ENCODE measurements at regions not wholly inside any gene's neighbourhood (a gene's known extent, or its start where the extent isn't known, plus 50 kb on each side); places are given as distances from the start of the nearest gene placed in this dataset.
"Not testable (repeated sequence)": the region's sequence is repeated elsewhere in the genome, so short reads cannot be mapped to it uniquely, and the experiment has no call there.

- no peak for DNase-seq
Observed at GRCh38 chr7:54153462-54153861, 388.7 kb upstream of the VSTM2A start.

DNA sequence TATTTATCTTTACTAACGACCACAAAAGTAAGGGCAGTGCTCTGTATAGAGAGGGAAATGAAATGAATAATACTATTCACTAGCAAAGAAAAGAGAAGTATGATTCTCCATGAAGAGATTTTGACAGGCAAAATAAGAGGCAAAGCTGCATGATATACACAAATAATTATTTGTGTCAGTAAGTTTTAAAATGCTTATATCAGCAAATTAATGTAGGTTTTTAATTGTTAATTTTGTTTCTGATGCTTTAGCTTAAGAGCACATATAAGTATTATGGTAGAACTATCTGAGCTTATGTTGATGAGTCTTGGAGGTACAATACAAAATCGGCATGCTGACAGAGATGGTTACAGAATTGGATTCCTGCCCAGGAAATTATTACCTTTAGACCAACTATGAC, 383.1 kb upstream of the VSTM2A start:
- DNase-seq, result no peak

- DNase-seq, result no peak
Observed at GRCh38 chr7:54161621-54162020, 380.6 kb upstream of the VSTM2A start.

DNA sequence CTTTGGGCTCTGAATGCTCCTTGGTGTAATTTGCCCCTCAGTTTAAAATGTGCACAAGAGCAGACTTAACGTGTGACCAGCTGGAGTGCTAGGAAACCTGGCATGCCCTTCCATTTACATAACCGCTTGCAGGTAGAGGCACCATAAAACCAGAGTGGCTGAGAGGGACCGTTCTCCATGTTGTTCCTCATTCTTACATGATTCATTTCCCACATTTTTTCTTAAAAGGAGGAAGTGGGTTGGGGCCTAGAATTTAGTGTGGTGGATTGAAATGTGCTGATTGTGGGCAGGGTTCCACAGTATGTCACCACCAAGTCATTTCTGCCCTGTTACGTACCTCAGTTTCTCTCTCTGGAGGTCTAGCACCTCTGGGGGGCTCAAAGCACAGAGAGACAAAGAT, 375.8 kb upstream of the VSTM2A start:
- no peak for DNase-seq

GRCh38 chr7:54179321-54180029, 362.7 kb upstream of the VSTM2A start:
- DNase-seq, result no peak

DNA sequence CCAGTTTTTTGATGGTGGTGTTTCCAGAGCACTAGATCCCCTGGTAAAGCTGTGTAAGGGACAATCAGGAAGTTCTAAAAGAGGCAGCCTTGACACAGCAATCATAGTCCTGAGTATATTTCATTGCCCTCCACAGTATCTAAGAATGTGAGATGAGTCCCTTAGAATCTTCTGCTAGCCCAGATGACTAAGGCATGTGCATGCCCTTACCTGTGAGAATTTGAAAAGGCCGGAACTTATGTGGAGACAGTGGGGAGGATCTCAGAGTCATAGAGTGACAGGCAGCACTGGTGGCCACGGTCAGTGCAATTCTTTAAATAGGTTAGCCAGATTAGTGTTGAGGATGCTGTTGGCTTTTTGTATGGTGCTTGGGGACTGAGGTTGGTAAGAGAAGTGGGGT, 361.4 kb upstream of the VSTM2A start:
- DNase-seq, result no peak

DNA sequence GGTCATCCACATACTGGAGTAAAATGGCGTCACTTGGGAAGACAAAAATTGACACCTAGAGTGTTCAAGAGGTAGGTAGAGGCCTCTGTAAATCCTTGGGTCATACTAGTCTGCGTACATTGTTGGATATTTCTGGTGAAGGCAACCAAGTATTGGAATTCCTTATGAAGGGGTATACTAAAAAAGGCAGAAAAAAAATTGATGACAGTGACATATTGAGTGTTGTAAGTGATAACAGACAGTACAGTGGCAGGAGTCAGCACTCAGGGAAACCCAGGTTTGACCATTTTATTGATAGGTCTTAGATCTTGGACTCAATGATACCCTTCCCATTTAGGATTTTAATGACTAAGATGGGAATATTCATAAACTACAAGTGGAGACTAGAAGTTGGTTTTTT, 359.1 kb upstream of the VSTM2A start:
- no peak for DNase-seq

GRCh38 chr7:54186336-54186735, 355.8 kb upstream of the VSTM2A start:
- no peak for DNase-seq

DNA sequence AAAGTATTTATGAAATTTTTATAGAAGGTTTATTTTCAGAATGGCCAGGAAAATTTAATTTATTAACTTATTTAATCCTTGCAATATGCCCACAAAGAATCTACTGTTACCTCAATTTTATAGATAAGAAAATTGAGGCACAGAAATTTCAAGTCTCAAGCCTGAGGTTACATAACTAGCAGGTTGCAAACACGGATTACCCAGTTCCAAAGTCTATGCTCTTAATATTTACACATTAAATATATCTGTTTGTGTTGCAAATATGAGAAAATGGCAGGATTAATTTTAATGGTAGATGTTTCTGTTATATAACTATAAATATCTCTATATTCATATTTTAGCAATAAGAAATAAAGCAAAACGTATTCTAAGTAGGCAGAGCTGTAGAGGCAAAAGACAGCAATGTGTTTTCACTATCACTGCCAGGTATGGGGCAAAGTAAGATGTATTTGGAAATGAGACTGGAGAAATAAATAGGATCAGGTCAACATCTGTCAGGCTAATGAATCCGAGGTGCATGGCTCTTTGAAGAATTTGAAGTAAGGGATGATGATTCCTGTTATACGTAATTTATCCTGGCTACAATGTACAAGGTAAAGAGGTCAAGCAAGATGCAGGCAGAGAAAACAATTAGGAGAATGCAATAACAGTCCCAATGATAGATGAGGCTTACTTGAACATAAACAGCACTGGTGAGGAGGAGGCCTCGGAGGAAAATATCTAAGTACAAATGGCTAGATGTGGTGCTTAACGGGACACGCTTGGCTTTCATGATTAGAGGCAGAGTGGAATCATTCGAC, 354.1 kb upstream of the VSTM2A start:
- DNase-seq, result no peak

DNA sequence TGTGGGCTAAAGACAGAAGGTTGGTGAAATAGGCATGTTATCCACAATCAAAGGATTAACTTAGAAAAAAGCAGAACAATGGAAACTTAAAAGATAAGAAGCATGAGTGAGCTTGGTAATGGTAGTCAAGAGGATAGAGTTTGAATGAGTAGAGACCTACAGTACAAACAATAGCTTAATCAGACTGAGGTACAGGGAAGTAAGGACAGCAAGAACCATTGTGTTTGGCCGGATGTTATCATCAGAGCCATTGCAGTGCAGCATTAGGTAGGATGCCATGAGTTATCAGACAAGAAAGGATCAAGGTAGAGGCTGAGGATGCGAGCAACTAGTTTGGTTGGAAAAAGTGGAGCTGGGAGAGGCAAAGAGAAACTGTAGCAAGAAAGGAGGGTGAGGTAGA, 353.3 kb upstream of the VSTM2A start:
- no peak for DNase-seq

DNA sequence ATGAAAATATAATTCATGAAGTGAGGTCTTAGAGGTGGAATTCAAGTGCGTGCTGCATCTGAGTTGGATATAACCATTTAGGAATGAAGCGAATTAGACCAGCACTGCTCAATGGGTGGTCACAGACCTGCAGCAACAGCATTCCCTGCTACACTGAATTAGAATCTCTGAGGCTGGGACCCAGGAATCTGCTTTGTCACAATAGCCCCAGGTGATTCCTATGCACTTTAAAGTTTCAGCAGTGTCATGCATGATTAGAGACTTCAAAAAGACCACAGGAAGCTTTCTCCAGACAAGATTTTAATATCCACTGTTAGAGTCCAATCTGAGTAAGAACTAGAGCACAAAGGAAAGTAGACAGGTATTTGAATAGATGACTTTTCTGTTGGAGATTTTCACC, 352.8 kb upstream of the VSTM2A start:
- DNase-seq, result no peak

- no peak for DNase-seq
Observed at GRCh38 chr7:54201501-54201900, 340.7 kb upstream of the VSTM2A start.

- DNase-seq, result no peak
Observed at GRCh38 chr7:54215424-54215823, 326.8 kb upstream of the VSTM2A start.

DNA sequence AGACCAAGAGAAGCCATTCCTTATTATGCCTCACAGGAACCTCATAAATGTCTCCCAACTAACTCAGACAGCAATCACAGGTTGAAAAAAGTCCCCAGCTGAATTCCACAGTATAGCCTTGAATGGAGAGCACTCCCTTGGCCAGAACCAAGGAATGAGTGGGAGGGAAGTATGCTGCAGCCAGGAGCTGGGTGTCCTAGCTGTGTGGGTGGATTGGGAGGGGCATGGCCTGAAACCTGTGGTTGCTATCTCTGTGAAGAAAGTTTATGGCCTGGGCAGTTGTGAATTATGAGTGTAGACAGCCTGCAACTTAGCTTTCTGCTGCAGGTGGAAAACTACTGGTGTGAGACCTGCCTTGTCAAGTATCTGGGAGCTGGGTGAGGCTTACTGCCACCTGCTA, 316.1 kb upstream of the VSTM2A start:
- DNase-seq, result not testable (repeated sequence)

- no peak for DNase-seq
Observed at GRCh38 chr7:54242776-54243175, 299.4 kb upstream of the VSTM2A start.

GRCh38 chr7:54245020-54245419, 297.2 kb upstream of the VSTM2A start:
- DNase-seq, result no peak

- DNase-seq, result no peak
Observed at GRCh38 chr7:54249686-54250085, 292.5 kb upstream of the VSTM2A start.

DNA sequence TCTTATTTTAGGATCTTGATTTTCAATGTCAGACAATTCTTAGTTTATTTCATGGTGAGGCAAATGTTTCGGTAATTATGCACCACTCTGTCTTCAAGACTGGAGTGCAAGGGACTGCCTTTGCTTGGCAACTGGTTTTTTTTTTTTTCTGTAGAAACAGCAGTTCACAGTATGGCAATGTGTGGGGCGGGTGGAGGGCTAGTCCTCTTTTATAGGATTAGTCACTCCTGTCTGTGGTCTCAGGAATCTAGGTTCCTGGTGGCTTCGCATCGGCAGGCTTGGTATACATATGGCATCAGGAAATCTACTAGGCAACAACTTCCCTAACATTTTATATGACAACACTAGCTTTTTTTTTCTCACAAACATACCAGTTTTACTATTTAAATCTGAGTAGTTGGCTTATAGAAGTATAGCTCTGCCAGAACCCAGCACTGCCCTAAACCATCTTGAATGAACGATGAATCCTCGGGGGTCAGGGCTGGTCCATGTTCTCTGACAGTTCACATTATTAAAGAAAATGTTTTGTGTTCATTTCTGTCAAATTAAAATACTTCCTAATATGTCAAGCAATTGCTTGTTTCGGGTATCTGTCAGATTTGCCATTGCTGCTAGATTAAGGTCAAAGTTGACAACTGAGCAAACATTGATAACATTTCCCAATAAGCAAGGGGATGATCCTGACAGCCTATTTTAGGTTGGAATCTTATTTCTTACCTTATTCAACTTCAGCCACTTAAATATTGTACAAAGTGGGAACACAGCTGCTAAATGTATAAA, 289.7 kb upstream of the VSTM2A start:
- DNase-seq, result no peak

DNA sequence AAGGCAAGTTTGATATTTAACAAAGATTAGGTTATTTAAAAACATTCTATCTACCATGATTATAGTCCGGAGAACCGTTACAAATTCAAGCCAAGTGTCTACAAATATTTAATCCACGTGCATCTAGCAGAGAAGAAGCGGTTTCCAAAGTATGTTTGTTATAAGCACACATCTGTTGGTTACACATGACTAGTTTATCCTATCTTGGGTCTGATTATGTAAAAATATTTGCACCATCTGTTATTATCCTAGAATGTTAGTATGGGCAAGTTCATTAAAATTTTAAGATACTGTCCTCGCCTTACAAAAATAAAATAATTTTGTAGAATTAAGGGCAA, 289.2 kb upstream of the VSTM2A start:
- DNase-seq, result no peak

DNA sequence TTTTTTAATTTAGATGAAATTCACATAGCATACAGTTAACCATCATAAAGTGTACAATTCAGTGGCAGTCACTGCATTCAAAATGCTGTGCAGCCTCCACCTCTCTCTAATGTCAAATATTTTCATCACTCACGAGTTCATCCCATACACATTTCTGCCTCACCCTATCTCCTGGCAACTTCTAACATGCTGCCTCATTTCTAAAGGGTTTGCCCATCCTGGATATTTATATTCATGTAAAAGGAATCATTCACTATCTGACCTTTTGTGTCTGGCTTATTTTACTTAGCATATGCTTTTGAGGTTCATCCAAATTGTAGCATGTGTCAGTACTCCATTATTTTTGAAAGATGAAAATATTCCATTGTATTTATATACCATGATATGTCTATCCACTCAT, 286.9 kb upstream of the VSTM2A start:
- no peak for DNase-seq

- DNase-seq, result no peak
Observed at GRCh38 chr7:54259185-54259584, 283.0 kb upstream of the VSTM2A start.

- DNase-seq, result no peak
Observed at GRCh38 chr7:54260941-54261371, 281.2 kb upstream of the VSTM2A start.

DNA sequence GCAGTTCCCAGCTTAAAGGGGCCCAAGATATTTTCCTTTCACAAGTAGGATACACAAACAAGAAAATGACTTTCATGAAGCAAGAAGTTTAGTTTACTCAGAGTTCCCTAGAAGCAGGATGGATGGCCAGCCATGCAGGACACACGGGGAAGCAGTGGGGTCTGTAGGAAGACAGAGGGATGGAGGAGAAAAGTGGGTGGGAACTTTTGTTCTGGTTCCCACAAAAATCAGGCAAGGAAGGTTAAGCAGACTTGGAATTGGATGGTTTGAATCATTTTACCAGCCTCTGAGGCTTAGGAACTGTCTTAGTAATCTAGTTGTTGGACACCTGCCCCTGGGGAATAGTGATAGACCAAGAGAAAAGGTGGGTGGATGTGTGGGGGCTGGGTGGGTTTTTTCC, 263.3 kb upstream of the VSTM2A start:
- no peak for DNase-seq
